IMR-90 (cell line): ENCODE measurements at regions not wholly inside any gene's neighbourhood (a gene's known extent, or its start where the extent isn't known, plus 50 kb on each side); places are given as distances from the start of the nearest gene placed in this dataset.

ENCODE experiments used
- ATAC-seq: fragments of 200-7000 bp; cut with Tn5 transposase; 2 replicates; pipeline ENCODE4 v1.9.1; 2020; ENCODE audit warnings: low read depth, mild to moderate bottlenecking, moderate library complexity
- BruUV-seq: library from RNA; stranded (reverse); fragments of 400-500 nt; replicated peaks from 2 replicates; lab custom pipeline; 2021; lab: Mats Ljungman, UMichigan
- CTCF ChIA-PET: fragments of 300-600 bp; formaldehyde crosslinking; extraction: SDS; loops from one replicate; lab custom pipeline; 2021; ENCODE audit warnings: antibody characterized with exemption; lab: Yijun Ruan, JAX
- POLR2A ChIA-PET: fragments of 300-600 bp; sonication (Branson Sonifier 250); formaldehyde crosslinking; loops from one replicate; lab custom pipeline; 2022; ENCODE audit warnings: antibody characterized with exemption; ENCODE audit not compliant: unreplicated experiment; lab: Charles Lee
- DNase-seq: peaks from one replicate; pipeline ENCODE4 v3.0.0; 2013
- H2AFZ ChIP-seq: replicated peaks from 2 replicates; pipeline ENCODE3; 2013; ENCODE audit warnings: low read length, mild to moderate bottlenecking; ENCODE audit not compliant: poor library complexity
- H2AK5ac ChIP-seq: 2 replicates; pipeline ENCODE4 v1.6.1; 2013; ENCODE audit warnings: low read depth, low read length, inconsistent platforms
- H2AK9ac ChIP-seq: replicated peaks from 2 replicates; pipeline ENCODE3; 2013; ENCODE audit warnings: mild to moderate bottlenecking, low read depth, low read length, moderate library complexity; ENCODE audit not compliant: poor library complexity
- H2BK120ac ChIP-seq: 2 replicates; pipeline ENCODE4 v1.6.1; 2013; ENCODE audit warnings: low read depth, low read length, inconsistent platforms
- H2BK15ac ChIP-seq: 3 replicates; pipeline ENCODE4 v1.6.1; 2013; ENCODE audit warnings: low read depth, low read length, inconsistent platforms
- H2BK20ac ChIP-seq: 2 replicates; pipeline ENCODE4 v1.6.1; 2013; ENCODE audit warnings: low read depth, mild to moderate bottlenecking, inconsistent platforms, low read length, moderate library complexity
- H2BK5ac ChIP-seq: 2 replicates; pipeline ENCODE4 v1.6.1; 2013; ENCODE audit warnings: mild to moderate bottlenecking, low read depth, low read length, inconsistent platforms; ENCODE audit not compliant: poor library complexity, severe bottlenecking
- H3K14ac ChIP-seq: replicated peaks from 2 replicates; pipeline ENCODE4 v1.6.1; 2013; ENCODE audit warnings: low read depth, low read length, inconsistent platforms
- H3K18ac ChIP-seq: 2 replicates; pipeline ENCODE4 v1.6.1; 2013; ENCODE audit warnings: low read depth, low read length, control low read depth
- H3K23ac ChIP-seq: 2 replicates; pipeline ENCODE4 v1.6.1; 2013; ENCODE audit warnings: low read depth, low read length, inconsistent platforms
- H3K27ac ChIP-seq: 2 replicates; pipeline ENCODE4 v1.5.1; 2013; ENCODE audit warnings: mild to moderate bottlenecking, control low read depth, low read length; ENCODE audit not compliant: insufficient read depth
- H3K27me3 ChIP-seq: 2 replicates; pipeline ENCODE4 v1.6.1; 2013; ENCODE audit warnings: low read length; ENCODE audit not compliant: control insufficient read depth, insufficient read depth
- H3K36me3 ChIP-seq: 2 replicates; pipeline ENCODE4 v1.6.1; 2013; ENCODE audit warnings: low read length, mixed read lengths; ENCODE audit not compliant: control insufficient read depth, insufficient read depth
- H3K4ac ChIP-seq: 2 replicates; pipeline ENCODE4 v1.6.1; 2013; ENCODE audit warnings: low read depth, low read length, inconsistent platforms
- H3K4me1 ChIP-seq: 2 replicates; pipeline ENCODE4 v1.6.1; 2013; ENCODE audit warnings: low read length, mixed read lengths; ENCODE audit not compliant: control insufficient read depth, insufficient read depth
- H3K4me2 ChIP-seq: 2 replicates; pipeline ENCODE4 v1.6.1; 2013; ENCODE audit warnings: low read depth, mild to moderate bottlenecking, control low read depth, low read length, moderate library complexity
- H3K4me3 ChIP-seq: 2 replicates; pipeline ENCODE4 v1.5.1; 2013; ENCODE audit warnings: low read depth, mild to moderate bottlenecking, control low read depth, low read length, moderate library complexity; ENCODE audit not compliant: insufficient read depth
- H3K56ac ChIP-seq: 2 replicates; pipeline ENCODE4 v1.6.1; 2013; ENCODE audit warnings: low read length, inconsistent platforms; ENCODE audit not compliant: insufficient read depth; ENCODE audit errors: extremely low read depth
- H3K79me1 ChIP-seq, 2 experiments: 2 replicates each; pipeline ENCODE4 v1.6.1; 2013; ENCODE audit warnings: low read length in 2 of 2, inconsistent platforms in 1 of 2, low read depth in 1 of 2
- H3K9ac ChIP-seq: 2 replicates; pipeline ENCODE4 v1.6.1; 2013; ENCODE audit warnings: low read depth, low read length, control low read depth
- H3K9me1 ChIP-seq: 2 replicates; pipeline ENCODE4 v1.6.1; 2013; ENCODE audit warnings: low read length, inconsistent platforms; ENCODE audit not compliant: insufficient read depth
- H3K9me3 ChIP-seq: 2 replicates; pipeline ENCODE4 v1.6.1; 2013; ENCODE audit warnings: low read length; ENCODE audit not compliant: control insufficient read depth, insufficient read depth
- H4K20me1 ChIP-seq: 2 replicates; pipeline ENCODE4 v1.6.1; 2013; ENCODE audit warnings: low read length, inconsistent platforms; ENCODE audit not compliant: insufficient read depth
- H4K5ac ChIP-seq: 2 replicates; pipeline ENCODE4 v1.6.1; 2013; ENCODE audit warnings: mild to moderate bottlenecking, low read depth, low read length, control low read depth
- H4K8ac ChIP-seq, 2 experiments: 2 replicates each; pipeline ENCODE4 v1.6.1; 2013; ENCODE audit warnings: low read depth in 2 of 2, low read length in 2 of 2, control low read depth in 1 of 2, inconsistent platforms in 1 of 2
- H4K91ac ChIP-seq: 2 replicates; pipeline ENCODE4 v1.6.1; 2013; ENCODE audit warnings: low read depth, low read length, inconsistent platforms; ENCODE audit not compliant: insufficient read depth
- BHLHE40 ChIP-seq: fragments of 150-350 bp; IDR thresholded peaks from 2 replicates; pipeline ENCODE4 v1.6.1; 2016; ENCODE audit warnings: mild to moderate bottlenecking, low read depth, low read length
- CEBPB ChIP-seq: IDR thresholded peaks from 2 replicates; pipeline ENCODE4 v1.6.1; 2012; ENCODE audit warnings: low read depth, low read length, improper control_type of control experiment
- FOS ChIP-seq: fragments of 150-350 bp; IDR thresholded peaks from 2 replicates; pipeline ENCODE4 v1.6.1; 2016; ENCODE audit warnings: low read depth, low read length
- NFE2L2 ChIP-seq: fragments of 150-350 bp; IDR thresholded peaks from 2 replicates; pipeline ENCODE4 v1.6.1; 2016; ENCODE audit warnings: low read depth, mild to moderate bottlenecking, low read length
- RAD21 ChIP-seq: IDR thresholded peaks from 2 replicates; pipeline ENCODE4 v1.6.1; 2012; ENCODE audit warnings: low read length, improper control_type of control experiment
- RCOR1 ChIP-seq: IDR thresholded peaks from 2 replicates; pipeline ENCODE4 v1.6.1; 2012; ENCODE audit warnings: mild to moderate bottlenecking, low read length, improper control_type of control experiment; ENCODE audit not compliant: insufficient replicate concordance
- SMC3 ChIP-seq: fragments of 150-350 bp; IDR thresholded peaks from 2 replicates; pipeline ENCODE4 v1.6.1; 2016; ENCODE audit warnings: low read depth, mild to moderate bottlenecking, antibody characterized with exemption, low read length, moderate library complexity
- USF2 ChIP-seq: fragments of 150-350 bp; IDR thresholded peaks from 2 replicates; pipeline ENCODE4 v1.6.1; 2017; ENCODE audit warnings: mild to moderate bottlenecking, antibody characterized with exemption, low read length, low read depth
- dilution Hi-C: fragments of 300-500 bp; cut with HindIII; formaldehyde crosslinking; loops from one replicate; pipeline ENCODE4 v1.14.3; 2018; ENCODE audit warnings: low sequenced_read_pairs; ENCODE audit not compliant: unreplicated experiment
- in situ Hi-C: fragments of 300-500 bp; cut with MboI; formaldehyde crosslinking; loops from 3 replicates; pipeline ENCODE4 v1.14.3; 2019; ENCODE audit warnings: low sequenced_read_pairs, inconsistent platforms, mixed read lengths
- intact Hi-C: fragments of 100-400 bp; cut with micrococcal nuclease; formaldehyde crosslinking; loops from 2 replicates; pipeline ENCODE4 v1.10.0; 2022
- TF ChIP-seq, protein P1 (sequence below): conservative IDR thresholded peaks from 2 replicates; pipeline ENCODE4 v1.5.1; 2012; ENCODE audit warnings: mild to moderate bottlenecking, low read depth, low read length, improper control_type of control experiment

GRCh38 chr5:40233268-40233667, 446.4 kb upstream of the PTGER4 start:
- no peak overlapping the region for H2BK15ac ChIP-seq
- dilution Hi-C loops, result no loop called here
- intact Hi-C loops, result no loop called here

More at GRCh38 chr5:40233268-40233667, 446.4 kb upstream of the PTGER4 start:
- no peak overlapping the region for H3K18ac ChIP-seq
- no peaks in the 10 kb centered on the region for H3K79me1 ChIP-seq
- no peak overlapping the region for H3K23ac ChIP-seq
- no peak overlapping the region for H2AK9ac ChIP-seq
- H3K4ac ChIP-seq, result no peak overlapping the region
- H3K4me3 ChIP-seq, result no peak overlapping the region
- H3K9me3 ChIP-seq, result no peaks in the 10 kb centered on the region
- H2AFZ ChIP-seq, result no peak overlapping the region
- H3K56ac ChIP-seq, result no peak overlapping the region
- H3K4me2 ChIP-seq, result no peak overlapping the region
- no peaks in the 10 kb centered on the region for H4K20me1 ChIP-seq
- H4K5ac ChIP-seq, result no peak overlapping the region
- ChIA-PET POLR2A (no interaction called here), CTCF (no interaction called here)
- H3K9ac ChIP-seq, result no peak overlapping the region
- no peak overlapping the region for H2BK5ac ChIP-seq
- H3K9me1 ChIP-seq, result peaks cover 6% of the 10 kb centered on the region
- ATAC-seq (no peak), DNase-seq (peak; percentile 66)
- no peak overlapping the region for H4K91ac ChIP-seq
- peaks cover 4% of the 10 kb centered on the region; the same call in 1 of the 2 replicates for H3K4me1 ChIP-seq
- in situ Hi-C loops, result no loop called here
- no peak overlapping the region for H3K14ac ChIP-seq
- H2BK20ac ChIP-seq, result no peak overlapping the region
- no peak overlapping the region for H3K27ac ChIP-seq
- H2AK5ac ChIP-seq, result no peak overlapping the region
- no peaks in the 10 kb centered on the region for H3K27me3 ChIP-seq
- no peak overlapping the region for H2BK120ac ChIP-seq
- no peak overlapping the region for H4K8ac ChIP-seq
- no peaks in the 10 kb centered on the region for H3K36me3 ChIP-seq
- TF ChIP-seq BHLHE40, result no peak
- no peak for TF ChIP-seq RAD21
- no peak for TF ChIP-seq NFE2L2
- no peak for TF ChIP-seq CEBPB
- no peak for TF ChIP-seq USF2
- no peak for TF ChIP-seq FOS
- TF ChIP-seq, protein P1, sequence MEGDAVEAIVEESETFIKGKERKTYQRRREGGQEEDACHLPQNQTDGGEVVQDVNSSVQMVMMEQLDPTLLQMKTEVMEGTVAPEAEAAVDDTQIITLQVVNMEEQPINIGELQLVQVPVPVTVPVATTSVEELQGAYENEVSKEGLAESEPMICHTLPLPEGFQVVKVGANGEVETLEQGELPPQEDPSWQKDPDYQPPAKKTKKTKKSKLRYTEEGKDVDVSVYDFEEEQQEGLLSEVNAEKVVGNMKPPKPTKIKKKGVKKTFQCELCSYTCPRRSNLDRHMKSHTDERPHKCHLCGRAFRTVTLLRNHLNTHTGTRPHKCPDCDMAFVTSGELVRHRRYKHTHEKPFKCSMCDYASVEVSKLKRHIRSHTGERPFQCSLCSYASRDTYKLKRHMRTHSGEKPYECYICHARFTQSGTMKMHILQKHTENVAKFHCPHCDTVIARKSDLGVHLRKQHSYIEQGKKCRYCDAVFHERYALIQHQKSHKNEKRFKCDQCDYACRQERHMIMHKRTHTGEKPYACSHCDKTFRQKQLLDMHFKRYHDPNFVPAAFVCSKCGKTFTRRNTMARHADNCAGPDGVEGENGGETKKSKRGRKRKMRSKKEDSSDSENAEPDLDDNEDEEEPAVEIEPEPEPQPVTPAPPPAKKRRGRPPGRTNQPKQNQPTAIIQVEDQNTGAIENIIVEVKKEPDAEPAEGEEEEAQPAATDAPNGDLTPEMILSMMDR, result no peak
- no peak for TF ChIP-seq SMC3
- TF ChIP-seq RCOR1, result no peak
- no TSS peak for BruUV-seq
